ENCODE measurements at regions not wholly inside any gene's neighbourhood (a gene's known extent, or its start where the extent isn't known, plus 50 kb on each side); places are given as distances from the start of the nearest gene placed in this dataset.
A peak's percentile ranks its signal among the peaks of the same experiment; 100 is the strongest.
"Not testable (repeated sequence)": the region's sequence is repeated elsewhere in the genome, so short reads cannot be mapped to it uniquely, and the experiment has no call there.

- Histone ChIP-seq H3K4me3 (ENCODE audit: low read length) (no peak overlapping the region), H3K4me1 (ENCODE audit: low read length) (peaks cover 51% of the 10 kb centered on the region), H3K9me3 (ENCODE audit: insufficient read depth, low read length) (no peaks in the 10 kb centered on the region), H2AFZ (ENCODE audit: low read depth, low read length) (no peak overlapping the region), H3K36me3 (replicated peaks; ENCODE audit: low read depth, low read length) (no peaks in the 10 kb centered on the region), H3K4me2 (ENCODE audit: low read length) (no peak overlapping the region), H3K9ac (ENCODE audit: low read length) (no peak overlapping the region), H3K27ac (ENCODE audit: low read length) (peak overlapping the region; percentile 86; the same call in 1 of the 2 replicates), H3K27me3 (ENCODE audit: low read depth, low read length) (no peaks in the 10 kb centered on the region), H3K79me2 (ENCODE audit: low read length) (no peaks in the 10 kb centered on the region), H4K20me1 (ENCODE audit: insufficient read depth, low read length) (no peaks in the 10 kb centered on the region)
- no peak for TF ChIP-seq EZH2phosphoT487 (IDR thresholded peaks at IDR 0.05; ENCODE audit: low read depth)
- no peak for TF ChIP-seq CTCF (IDR thresholded peaks at IDR 0.05; ENCODE audit: low read depth, low read length)
Observed at GRCh38 chr12:27859648-27860047, 79.6 kb upstream of the MANSC4 start.

GRCh38 chr12:27857006-27857405 is 77.0 kb upstream of the MANSC4 start:
- H3K4me3 ChIP-seq (ENCODE audit: low read length); H3K36me3 ChIP-seq (replicated peaks; ENCODE audit: low read depth, low read length); H2AFZ ChIP-seq (ENCODE audit: low read depth, low read length); H4K20me1 ChIP-seq (ENCODE audit: insufficient read depth, low read length); H3K27me3 ChIP-seq (ENCODE audit: low read depth, low read length); H3K9ac ChIP-seq (ENCODE audit: low read length); H3K4me2 ChIP-seq (ENCODE audit: low read length); H3K27ac ChIP-seq (ENCODE audit: low read length); H3K79me2 ChIP-seq (ENCODE audit: low read length); H3K9me3 ChIP-seq (ENCODE audit: insufficient read depth, low read length): not testable (repeated sequence)
- H3K4me1 ChIP-seq (ENCODE audit: low read length), result peaks cover 26% of the 10 kb centered on the region

- no peak overlapping the region for H3K4me2 ChIP-seq (ENCODE audit: low read length)
- no peak overlapping the region for H3K4me3 ChIP-seq (ENCODE audit: low read length)
- H4K20me1 ChIP-seq (ENCODE audit: insufficient read depth, low read length), result no peaks in the 10 kb centered on the region
- no peaks in the 10 kb centered on the region for H3K27me3 ChIP-seq (ENCODE audit: low read depth, low read length)
- H3K79me2 ChIP-seq (ENCODE audit: low read length), result no peaks in the 10 kb centered on the region
- H3K36me3 ChIP-seq (replicated peaks; ENCODE audit: low read depth, low read length), result no peaks in the 10 kb centered on the region
- TF ChIP-seq CTCF (IDR thresholded peaks at IDR 0.05; ENCODE audit: low read depth, low read length), result no peak
- TF ChIP-seq EZH2phosphoT487 (IDR thresholded peaks at IDR 0.05; ENCODE audit: low read depth), result no peak
- no peaks in the 10 kb centered on the region for H3K4me1 ChIP-seq (ENCODE audit: low read length)
- no peak overlapping the region for H2AFZ ChIP-seq (ENCODE audit: low read depth, low read length)
- no peak overlapping the region for H3K9ac ChIP-seq (ENCODE audit: low read length)
- H3K27ac ChIP-seq (ENCODE audit: low read length), result no peak overlapping the region
- H3K9me3 ChIP-seq (ENCODE audit: insufficient read depth, low read length), result no peaks in the 10 kb centered on the region
Observed at GRCh38 chr12:27852742-27853141, 72.7 kb upstream of the MANSC4 start.

Measured in OCI-LY3 (cell line).